SH-SY5Y (cell line): ENCODE measurements at regions not wholly inside any gene's neighbourhood (a gene's known extent, or its start where the extent isn't known, plus 50 kb on each side); places are given as distances from the start of the nearest gene placed in this dataset.

ENCODE experiments used
- GATA2 ChIP-seq: IDR thresholded peaks from 2 replicates; pipeline ENCODE4 v1.6.1; 2011; ENCODE audit warnings: mild to moderate bottlenecking, low read depth, low read length
- GATA3 ChIP-seq: IDR thresholded peaks from 2 replicates; pipeline ENCODE4 v1.6.1; 2011; ENCODE audit warnings: low read depth, mild to moderate bottlenecking, low read length, moderate library complexity

DNA sequence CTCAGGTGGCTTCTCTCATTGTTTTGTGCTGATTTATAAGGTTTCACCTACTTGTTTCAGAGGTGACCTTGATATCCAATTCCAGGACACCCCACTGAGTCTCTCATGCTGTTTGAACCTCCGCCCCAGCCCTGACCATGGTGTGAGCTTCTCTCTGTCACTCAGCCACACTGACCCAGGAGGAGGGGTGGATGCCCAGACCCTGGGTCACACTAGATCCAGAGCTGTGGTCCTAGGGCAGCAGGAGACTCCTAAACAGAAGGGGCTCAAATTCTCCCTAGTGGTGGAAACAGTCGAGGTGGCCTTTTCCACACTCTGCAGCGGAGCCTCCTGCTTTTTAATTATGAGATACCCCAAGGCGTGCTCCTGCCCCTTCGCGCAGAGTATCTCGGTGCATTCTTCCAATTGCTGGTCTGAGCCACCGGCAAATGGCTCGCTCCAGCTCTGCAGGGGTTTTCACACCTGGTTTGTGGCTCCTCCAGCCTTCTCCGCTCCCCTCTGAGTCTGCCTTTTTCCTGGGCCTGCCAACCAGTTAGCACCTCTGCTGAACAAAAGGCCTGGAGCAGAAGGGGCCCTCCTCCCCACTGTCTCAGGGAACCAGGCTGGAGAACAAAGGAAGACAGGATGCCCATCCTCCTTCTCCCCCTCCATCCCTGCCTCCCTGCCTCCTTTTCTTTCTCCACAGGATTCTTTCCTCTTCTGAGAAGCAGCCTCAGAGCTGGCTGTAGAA, 147.3 kb upstream of the SPRED2 start:
- TF ChIP-seq GATA3, result no peak
- no peak for TF ChIP-seq GATA2
